ENCODE measurements at regions not wholly inside any gene's neighbourhood (a gene's known extent, or its start where the extent isn't known, plus 50 kb on each side); places are given as distances from the start of the nearest gene placed in this dataset.

DNA sequence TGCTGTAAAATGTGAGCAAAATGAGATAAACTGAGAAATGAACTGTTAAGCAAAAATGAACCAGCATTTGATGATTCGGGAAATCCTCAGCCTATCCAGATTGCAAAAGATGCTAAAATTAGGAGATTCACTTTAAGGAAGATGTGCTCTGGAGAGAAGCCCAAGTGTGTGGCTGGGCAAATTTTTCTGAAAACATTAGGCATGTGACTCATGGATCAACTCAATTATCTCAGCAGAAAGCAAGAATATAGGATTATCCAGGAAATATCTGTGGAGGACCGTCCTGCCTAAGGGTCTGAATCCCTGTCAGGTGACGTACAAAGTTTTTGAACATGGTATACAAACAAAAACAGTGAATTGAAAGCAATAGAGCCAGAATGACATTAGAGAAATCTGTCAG, 1268.3 kb upstream of the TMEFF2 start (continued):
- TF ChIP-seq, protein P1, sequence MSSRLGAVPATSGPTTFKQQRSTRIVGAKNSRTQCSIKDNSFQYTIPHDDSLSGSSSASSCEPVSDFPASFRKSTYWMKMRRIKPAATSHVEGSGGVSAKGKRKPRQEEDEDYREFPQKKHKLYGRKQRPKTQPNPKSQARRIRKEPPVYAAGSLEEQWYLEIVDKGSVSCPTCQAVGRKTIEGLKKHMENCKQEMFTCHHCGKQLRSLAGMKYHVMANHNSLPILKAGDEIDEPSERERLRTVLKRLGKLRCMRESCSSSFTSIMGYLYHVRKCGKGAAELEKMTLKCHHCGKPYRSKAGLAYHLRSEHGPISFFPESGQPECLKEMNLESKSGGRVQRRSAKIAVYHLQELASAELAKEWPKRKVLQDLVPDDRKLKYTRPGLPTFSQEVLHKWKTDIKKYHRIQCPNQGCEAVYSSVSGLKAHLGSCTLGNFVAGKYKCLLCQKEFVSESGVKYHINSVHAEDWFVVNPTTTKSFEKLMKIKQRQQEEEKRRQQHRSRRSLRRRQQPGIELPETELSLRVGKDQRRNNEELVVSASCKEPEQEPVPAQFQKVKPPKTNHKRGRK (CRISPR knock-in tag; IDR thresholded peaks at IDR 0.05; ENCODE audit: borderline replicate concordance), result no peak
- TF ChIP-seq ELF4 (CRISPR knock-in tag; IDR thresholded peaks at IDR 0.05; ENCODE audit: low read depth), result no peak
- no peak for TF ChIP-seq ATF1 (CRISPR knock-in tag; IDR thresholded peaks at IDR 0.05)
- no peak for TF ChIP-seq ZNF219 (CRISPR knock-in tag; IDR thresholded peaks at IDR 0.05; ENCODE audit: borderline replicate concordance)
- TF ChIP-seq ZNF396 (CRISPR knock-in tag; IDR thresholded peaks at IDR 0.05; ENCODE audit: borderline replicate concordance), result no peak
- TF ChIP-seq, protein P2, sequence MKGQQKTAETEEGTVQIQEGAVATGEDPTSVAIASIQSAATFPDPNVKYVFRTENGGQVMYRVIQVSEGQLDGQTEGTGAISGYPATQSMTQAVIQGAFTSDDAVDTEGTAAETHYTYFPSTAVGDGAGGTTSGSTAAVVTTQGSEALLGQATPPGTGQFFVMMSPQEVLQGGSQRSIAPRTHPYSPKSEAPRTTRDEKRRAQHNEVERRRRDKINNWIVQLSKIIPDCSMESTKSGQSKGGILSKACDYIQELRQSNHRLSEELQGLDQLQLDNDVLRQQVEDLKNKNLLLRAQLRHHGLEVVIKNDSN (CRISPR knock-in tag; IDR thresholded peaks at IDR 0.05), result no peak
- TF ChIP-seq ZNF232 (CRISPR knock-in tag; IDR thresholded peaks at IDR 0.05), result no peak
- no peak for TF ChIP-seq MXD4 (CRISPR knock-in tag; IDR thresholded peaks at IDR 0.05; ENCODE audit: borderline replicate concordance)
- TF ChIP-seq, protein P3, sequence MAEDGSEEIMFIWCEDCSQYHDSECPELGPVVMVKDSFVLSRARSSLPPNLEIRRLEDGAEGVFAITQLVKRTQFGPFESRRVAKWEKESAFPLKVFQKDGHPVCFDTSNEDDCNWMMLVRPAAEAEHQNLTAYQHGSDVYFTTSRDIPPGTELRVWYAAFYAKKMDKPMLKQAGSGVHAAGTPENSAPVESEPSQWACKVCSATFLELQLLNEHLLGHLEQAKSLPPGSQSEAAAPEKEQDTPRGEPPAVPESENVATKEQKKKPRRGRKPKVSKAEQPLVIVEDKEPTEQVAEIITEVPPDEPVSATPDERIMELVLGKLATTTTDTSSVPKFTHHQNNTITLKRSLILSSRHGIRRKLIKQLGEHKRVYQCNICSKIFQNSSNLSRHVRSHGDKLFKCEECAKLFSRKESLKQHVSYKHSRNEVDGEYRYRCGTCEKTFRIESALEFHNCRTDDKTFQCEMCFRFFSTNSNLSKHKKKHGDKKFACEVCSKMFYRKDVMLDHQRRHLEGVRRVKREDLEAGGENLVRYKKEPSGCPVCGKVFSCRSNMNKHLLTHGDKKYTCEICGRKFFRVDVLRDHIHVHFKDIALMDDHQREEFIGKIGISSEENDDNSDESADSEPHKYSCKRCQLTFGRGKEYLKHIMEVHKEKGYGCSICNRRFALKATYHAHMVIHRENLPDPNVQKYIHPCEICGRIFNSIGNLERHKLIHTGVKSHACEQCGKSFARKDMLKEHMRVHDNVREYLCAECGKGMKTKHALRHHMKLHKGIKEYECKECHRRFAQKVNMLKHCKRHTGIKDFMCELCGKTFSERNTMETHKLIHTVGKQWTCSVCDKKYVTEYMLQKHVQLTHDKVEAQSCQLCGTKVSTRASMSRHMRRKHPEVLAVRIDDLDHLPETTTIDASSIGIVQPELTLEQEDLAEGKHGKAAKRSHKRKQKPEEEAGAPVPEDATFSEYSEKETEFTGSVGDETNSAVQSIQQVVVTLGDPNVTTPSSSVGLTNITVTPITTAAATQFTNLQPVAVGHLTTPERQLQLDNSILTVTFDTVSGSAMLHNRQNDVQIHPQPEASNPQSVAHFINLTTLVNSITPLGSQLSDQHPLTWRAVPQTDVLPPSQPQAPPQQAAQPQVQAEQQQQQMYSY (CRISPR knock-in tag; IDR thresholded peaks at IDR 0.05), result no peak
- no peak for TF ChIP-seq ZNF121 (CRISPR knock-in tag; IDR thresholded peaks at IDR 0.05)
- no peak for TF ChIP-seq ETV6 (CRISPR knock-in tag; IDR thresholded peaks at IDR 0.05)

DNA sequence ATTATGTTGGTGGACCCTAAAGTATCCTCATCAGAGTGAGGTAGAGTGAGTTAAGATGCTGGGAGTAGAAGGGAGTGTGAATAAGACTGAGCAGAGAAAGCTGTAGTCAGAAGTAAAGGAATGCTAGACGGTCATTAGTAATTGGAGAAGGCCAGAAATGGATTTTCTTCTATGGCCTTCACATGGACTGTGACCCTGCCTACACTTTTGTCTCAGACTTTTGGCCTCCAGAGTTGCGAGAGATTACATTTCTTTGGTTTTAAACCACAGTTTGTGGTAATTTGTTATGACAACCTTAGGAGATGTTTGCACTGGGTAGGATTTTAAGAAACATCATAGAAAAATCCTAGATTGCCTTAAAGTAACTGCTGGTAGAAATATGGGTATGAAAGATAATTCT, 1267.7 kb upstream of the TMEFF2 start:
- 0 out of 2 replicates have a peak, but pooled peaks cover 3% of the 10 kb centered on the region for H3K9me3 Mint-ChIP-seq
- H3K27me3 Mint-ChIP-seq (ENCODE audit: low read depth), result no peaks in the 10 kb centered on the region
- no peak for TF ChIP-seq TP53 (CRISPR knock-in tag; IDR thresholded peaks at IDR 0.05)
- no peak for TF ChIP-seq ZNF281 (CRISPR knock-in tag; IDR thresholded peaks at IDR 0.05)
- no peak for TF ChIP-seq ZNF219 (CRISPR knock-in tag; IDR thresholded peaks at IDR 0.05; ENCODE audit: borderline replicate concordance)
- TF ChIP-seq FOXP1 (CRISPR knock-in tag; IDR thresholded peaks at IDR 0.05; ENCODE audit: borderline replicate concordance), result no peak
- TF ChIP-seq, protein P2 (CRISPR knock-in tag; IDR thresholded peaks at IDR 0.05), result no peak
- TF ChIP-seq ZNF263 (CRISPR knock-in tag; IDR thresholded peaks at IDR 0.05; ENCODE audit: low read depth), result no peak
- no peak for TF ChIP-seq PREB (CRISPR knock-in tag; IDR thresholded peaks at IDR 0.05; ENCODE audit: borderline replicate concordance)
- H3K4me3 Mint-ChIP-seq, result no peak overlapping the region
- DNase-seq (ENCODE audit: low spot score) (no peak), ATAC-seq (no peak)
- no peak overlapping the region for H3K27ac Mint-ChIP-seq
- ChIA-PET POLR2A (no interaction called here), CTCF (no interaction called here)
- no peaks in the 10 kb centered on the region for H3K36me3 Mint-ChIP-seq
- H3K4me1 Mint-ChIP-seq, result no peaks in the 10 kb centered on the region

Measured in WTC11 (cell line).